Mesothelial cell of epicardium (in vitro differentiated cells): ENCODE measurements at regions not wholly inside any gene's neighbourhood (a gene's known extent, or its start where the extent isn't known, plus 50 kb on each side); places are given as distances from the start of the nearest gene placed in this dataset.

Experiments used
- DNase-seq, 2 experiments: peaks; one replicate each; pipeline ENCODE4 v3.0.0; 2021; ENCODE audit warnings: low spot score in 2 of 2; ENCODE audit not compliant: unreplicated experiment in 2 of 2
- H3K27ac Mint-ChIP-seq: 2 replicates; pipeline ENCODE4 v1.8.0; 2021; ENCODE audit warnings: mixed read lengths
- H3K27me3 Mint-ChIP-seq: 2 replicates; pipeline ENCODE4 v1.8.0; 2021; ENCODE audit warnings: low read depth, mixed read lengths
- H3K36me3 Mint-ChIP-seq: 2 replicates; pipeline ENCODE4 v1.8.0; 2021; ENCODE audit warnings: mixed read lengths
- H3K4me1 Mint-ChIP-seq: 2 replicates; pipeline ENCODE4 v1.8.0; 2021; ENCODE audit warnings: mixed read lengths
- H3K4me3 Mint-ChIP-seq: 2 replicates; pipeline ENCODE4 v1.8.0; 2021; ENCODE audit warnings: mild to moderate bottlenecking, moderate library complexity, mixed read lengths
- H3K9me3 Mint-ChIP-seq: 2 replicates; pipeline ENCODE4 v1.8.0; 2021; ENCODE audit warnings: mixed read lengths
- CTCF ChIP-seq: fragments of 200-600 bp; sonication (generic); IDR thresholded peaks from one replicate; pipeline ENCODE4 v1.5.0; 2021; ENCODE audit warnings: antibody characterized with exemption; ENCODE audit not compliant: unreplicated experiment

GRCh38 chr16:73764321-73764720, 532.3 kb upstream of the PSMD7 start:
- H3K36me3 Mint-ChIP-seq: no peaks in the 10 kb centered on the region
- no peak for DNase-seq
- no peak overlapping the region for H3K4me3 Mint-ChIP-seq
- peaks cover 16% of the 10 kb centered on the region for H3K27me3 Mint-ChIP-seq
- H3K4me1 Mint-ChIP-seq: no peaks in the 10 kb centered on the region
- TF ChIP-seq CTCF: no peak
- H3K27ac Mint-ChIP-seq: no peak overlapping the region
- peaks cover 30% of the 10 kb centered on the region for H3K9me3 Mint-ChIP-seq

- peaks cover 23% of the 10 kb centered on the region for H3K9me3 Mint-ChIP-seq
- no peak overlapping the region for H3K4me3 Mint-ChIP-seq
- no peaks in the 10 kb centered on the region for H3K36me3 Mint-ChIP-seq
- no peak overlapping the region for H3K27ac Mint-ChIP-seq
- DNase-seq: no peak
- H3K27me3 Mint-ChIP-seq: peaks cover 3% of the 10 kb centered on the region
- TF ChIP-seq CTCF: no peak
- peaks cover 2% of the 10 kb centered on the region for H3K4me1 Mint-ChIP-seq
Measured at GRCh38 chr16:73756289-73757178, 540.1 kb upstream of the PSMD7 start.

- no peak for TF ChIP-seq CTCF
- H3K27me3 Mint-ChIP-seq: peaks cover 3% of the 10 kb centered on the region
- no peak overlapping the region for H3K4me3 Mint-ChIP-seq
- no peak for DNase-seq
- no peak overlapping the region for H3K27ac Mint-ChIP-seq
- no peaks in the 10 kb centered on the region for H3K36me3 Mint-ChIP-seq
- H3K9me3 Mint-ChIP-seq: peaks cover 5% of the 10 kb centered on the region
- H3K4me1 Mint-ChIP-seq: peaks cover 6% of the 10 kb centered on the region
Measured at GRCh38 chr16:73753931-73754330, 542.7 kb upstream of the PSMD7 start.

- no peak for DNase-seq
- H3K4me1 Mint-ChIP-seq: peaks cover 4% of the 10 kb centered on the region
- peaks cover 12% of the 10 kb centered on the region for H3K9me3 Mint-ChIP-seq
- no peak overlapping the region for H3K4me3 Mint-ChIP-seq
- no peaks in the 10 kb centered on the region for H3K36me3 Mint-ChIP-seq
- H3K27me3 Mint-ChIP-seq: peaks cover 3% of the 10 kb centered on the region
- no peak for TF ChIP-seq CTCF
- H3K27ac Mint-ChIP-seq: no peak overlapping the region
Measured at GRCh38 chr16:73750639-73751038, 546.0 kb upstream of the PSMD7 start.

GRCh38 chr16:73747328-73747727, 549.3 kb upstream of the PSMD7 start:
- Mint-ChIP-seq H3K4me3 (no peak overlapping the region), H3K9me3 (peaks cover 12% of the 10 kb centered on the region), H3K27ac (no peak overlapping the region), H3K36me3 (no peaks in the 10 kb centered on the region), H3K27me3 (peaks cover 12% of the 10 kb centered on the region), H3K4me1 (peaks cover 4% of the 10 kb centered on the region)
- no peak for DNase-seq
- no peak for TF ChIP-seq CTCF
